Heart right ventricle (tissue), 16 donors: ENCODE measurements at regions not wholly inside any gene's neighbourhood (a gene's known extent, or its start where the extent isn't known, plus 50 kb on each side); places are given as distances from the start of the nearest gene placed in this dataset.

Experiments used
- ATAC-seq, 8 donors: fragments of 200-7000 bp; cut with Tn5 transposase; one replicate each; pipeline ENCODE4 v1.9.1; 2020; ENCODE audit warnings: mild to moderate bottlenecking in 8 of 8, moderate library complexity in 8 of 8, moderate number of reproducible peaks in 1 of 8
- DNase-seq, 2 donors: peaks; one replicate each; pipeline ENCODE4 v3.0.0-alpha.2; 2020
- H3K27ac ChIP-seq, 10 donors: fragments of 200-600 bp; sonication (generic) in 2 of 10; one replicate each; pipeline versions ENCODE4 v1.5.0 to v1.8.0; 2020 to 2022; ENCODE audit warnings: mild to moderate bottlenecking in 3 of 10
- H3K27me3 ChIP-seq, 7 donors: fragments of 200-600 bp; one replicate each; pipeline ENCODE4 v1.8.0; 2021 to 2022; ENCODE audit warnings: mild to moderate bottlenecking in 2 of 7
- H3K36me3 ChIP-seq, 9 donors: fragments of 200-600 bp; sonication (generic) in 1 of 9; one replicate each; pipeline versions ENCODE4 v1.5.0 to v1.8.0; 2020 to 2022; ENCODE audit warnings: mild to moderate bottlenecking in 2 of 9
- H3K4me1 ChIP-seq, 9 donors: fragments of 200-600 bp; sonication (generic) in 1 of 9; one replicate each; pipeline versions ENCODE4 v1.5.0 to v1.8.0; 2020 to 2022; ENCODE audit warnings: mild to moderate bottlenecking in 4 of 9
- H3K4me3 ChIP-seq, 10 donors: fragments of 200-600 bp; sonication (generic) in 2 of 10; one replicate each; pipeline versions ENCODE4 v1.5.0 to v1.8.0; 2020 to 2022; ENCODE audit warnings: mild to moderate bottlenecking in 7 of 10, moderate library complexity in 2 of 10
- H3K9me3 ChIP-seq, 11 donors: fragments of 200-600 bp in 10 of 11; sonication (generic) in 2 of 11; one replicate each; pipeline versions ENCODE4 v1.5.0 to v1.8.0; 2013 to 2022; ENCODE audit warnings: mild to moderate bottlenecking in 2 of 11, control low read depth in 1 of 11, moderate library complexity in 1 of 11
- CTCF ChIP-seq, 9 donors: fragments of 200-600 bp; sonication (generic) in 2 of 9; IDR thresholded peaks; one replicate each; pipeline versions ENCODE4 v1.5.0 to v1.8.0; 2021 to 2022; ENCODE audit warnings: antibody characterized with exemption in 9 of 9, mild to moderate bottlenecking in 5 of 9, moderate library complexity in 1 of 9
- WGBS, 2 donors: extraction: QIAGEN DNeasy Blood & Tissue Kit; methylation state at CpG; one replicate each; pipeline ENCODE4 v1.1.7; 2013; ENCODE audit warnings: inconsistent platforms in 1 of 2; 5-methylcytosine and 5-hydroxymethylcytosine counted together
- intact Hi-C, 10 donors: fragments of 100-400 bp; cut with DNase I; formaldehyde crosslinking; loops; one replicate each; pipeline versions ENCODE4 v1.11.1 to v1.14.2; 2022
- donor health status: Arrhythmogenic right ventricular cardiomyopathy.
- donor health status: ischemic (EF 13 %, LVEDD 7.1; RV severe dilation, severe dysfunction).
- donor health status: healthy with polysubstance abuse.
- donor health status: DM: no; HTN: yes; CAD: no.
- donor health status: DM: no; HTN: no; CAD: no.
- donor health status: ischemic (EF 25% LVEDD 6.9; RV normal size, moderate dysfunction).
- donor health status: ischemic (EF 25% LVEDD 5.7; RV mildly dilated, moderate dysfunction).
- donor health status: healthy.
- donor health status: DM: yes; HTN: yes; CAD: no.
- donor health status: Ischemic cardiomyopathy.
- donor health status: ischemic (EF 35%, LVEDD 5.7; RV mildly dilated, moderate dysfunction).
- donor health status: nonischemic (EF 11% LVEDD 7.7; RV severe dilation, severe dysfunction).
- donor health status: DM: yes; HTN: yes; CAD: no.
- donor health status: PGD.
- donor health status: ischemic (EF 29% LVEDD 5.4; RV normal size, mild dysfunction).
- donor health status: nonischemic (EF 23%, LVEDD 6.1; RV moderate dilation, normal function).

DNA sequence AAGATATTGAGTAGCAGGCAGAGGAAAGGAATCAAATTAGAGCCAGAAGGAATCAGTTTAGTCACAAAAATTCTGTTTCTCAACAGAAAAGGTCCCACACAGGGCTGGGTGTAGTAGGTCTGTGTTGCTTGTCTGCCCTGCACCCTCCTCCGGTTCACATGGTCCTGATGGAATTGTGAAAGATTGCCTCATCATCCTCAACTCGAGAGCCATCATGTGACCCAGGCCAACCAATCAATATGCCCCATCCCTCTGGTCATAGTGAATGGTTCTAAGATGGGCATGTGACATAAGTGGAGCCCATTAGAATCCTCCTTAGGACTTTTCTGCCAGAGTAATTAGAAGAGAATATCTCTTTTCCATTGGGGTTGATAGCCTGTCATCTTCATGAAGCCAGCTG lies 56.7 kb upstream of the RAD23B start:
- intact Hi-C loops, result no loop called here
- no peak for TF ChIP-seq CTCF (IDR thresholded peaks at IDR 0.05)
- WGBS, 2 donors, result 77 to 94% methylated on average over 2 of the region's 2 CpGs

DNA sequence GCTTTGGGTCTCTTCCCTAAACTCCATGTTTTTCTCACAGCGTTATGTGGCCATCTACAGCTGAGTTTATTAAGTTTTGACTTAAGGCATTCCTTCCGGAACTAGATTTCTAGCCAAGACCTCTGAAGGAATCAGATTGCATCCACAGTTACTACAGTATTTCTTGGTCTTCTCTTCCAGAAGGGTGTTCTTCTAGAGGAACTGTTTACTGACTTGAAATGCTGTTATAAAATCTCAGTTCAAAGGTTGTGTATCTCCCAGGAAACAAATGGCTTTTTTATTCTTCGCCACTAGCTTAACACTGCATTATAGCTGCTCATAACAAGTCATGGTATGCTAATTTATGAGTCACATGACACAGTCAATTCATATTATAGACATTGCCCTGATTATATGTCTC lies 55.3 kb upstream of the RAD23B start:
- H3K9me3 ChIP-seq, result no peaks in the 10 kb centered on the region
- intact Hi-C loops, result no loop called here
- DNase-seq (no peak), ATAC-seq (no peak)
- H3K36me3 ChIP-seq, result no peaks in the 10 kb centered on the region
- WGBS, 2 donors, result 78 to 86% methylated on average over 3 of the region's 3 CpGs
- no peak overlapping the region for H3K4me3 ChIP-seq
- H3K27me3 ChIP-seq, result peaks cover 0 to 39% (median 0%) of the 10 kb centered on the region in 7 donors
- no peak overlapping the region for H3K27ac ChIP-seq
- no peak for TF ChIP-seq CTCF (IDR thresholded peaks at IDR 0.05)
- H3K4me1 ChIP-seq, result no peaks in the 10 kb centered on the region

More for the DNA sequence above, 56.7 kb upstream of the RAD23B start:
- Histone ChIP-seq H3K9me3 (no peaks in the 10 kb centered on the region), H3K4me1 (no peaks in the 10 kb centered on the region), H3K36me3 (no peaks in the 10 kb centered on the region), H3K27ac (no peak overlapping the region), H3K27me3 (peaks cover 0 to 35% (median 0%) of the 10 kb centered on the region in 7 donors), H3K4me3 (no peak overlapping the region)
- DNase-seq (no peak), ATAC-seq (no peak)

DNA sequence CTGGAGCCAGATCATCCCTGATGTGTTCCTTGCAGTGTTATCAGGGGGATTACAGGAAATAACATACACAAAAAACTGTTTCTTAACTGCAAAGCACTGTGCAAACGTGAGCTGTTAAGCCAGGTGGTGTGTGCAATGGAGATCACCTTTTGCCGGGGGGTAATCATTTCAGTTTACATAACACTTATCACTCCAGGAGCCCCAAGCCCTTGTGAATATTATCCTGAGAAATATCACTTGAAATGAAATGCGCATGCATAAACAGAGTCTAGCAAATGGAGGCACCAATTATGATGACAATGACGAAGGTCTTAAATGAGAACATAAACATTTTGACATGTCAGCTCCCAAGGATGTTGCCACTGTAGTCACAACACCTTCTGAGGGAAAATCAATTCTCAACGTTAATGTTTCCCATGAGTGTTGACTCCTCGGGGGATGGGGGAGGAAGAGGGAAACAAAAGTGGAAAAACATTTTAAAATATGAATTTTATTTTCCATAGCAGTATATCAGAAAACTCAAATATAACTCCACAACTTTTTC lies 54.5 kb upstream of the RAD23B start:
- ATAC-seq (no peak), DNase-seq (no peak)
- H3K36me3 ChIP-seq, result no peaks in the 10 kb centered on the region
- H3K27me3 ChIP-seq, result peaks cover 0 to 39% (median 0%) of the 10 kb centered on the region in 7 donors
- H3K4me3 ChIP-seq, result no peak overlapping the region
- H3K4me1 ChIP-seq, result no peaks in the 10 kb centered on the region
- no peak for TF ChIP-seq CTCF (IDR thresholded peaks at IDR 0.05)
- no peaks in the 10 kb centered on the region for H3K9me3 ChIP-seq
- 57 to 63% methylated on average over 6 of the region's 6 CpGs for WGBS, 2 donors
- H3K27ac ChIP-seq, result no peak overlapping the region
- intact Hi-C loops, result no loop called here

GRCh38 chr9:107229241-107229741 lies 53.8 kb upstream of the RAD23B start:
- intact Hi-C loops, result no loop called here
- no peaks in the 10 kb centered on the region for H3K36me3 ChIP-seq
- no peaks in the 10 kb centered on the region for H3K9me3 ChIP-seq
- no peak for TF ChIP-seq CTCF (IDR thresholded peaks at IDR 0.05)
- DNase-seq (no peak), ATAC-seq (no peak)
- H3K27me3 ChIP-seq, result peaks cover 0 to 39% (median 0%) of the 10 kb centered on the region in 7 donors
- 65 to 80% methylated on average over 4 of the region's 4 CpGs for WGBS, 2 donors
- H3K4me3 ChIP-seq, result no peak overlapping the region
- no peak overlapping the region for H3K27ac ChIP-seq
- H3K4me1 ChIP-seq, result no peaks in the 10 kb centered on the region
